ENCODE measurements at regions not wholly inside any gene's neighbourhood (a gene's known extent, or its start where the extent isn't known, plus 50 kb on each side); places are given as distances from the start of the nearest gene placed in this dataset.

DNA sequence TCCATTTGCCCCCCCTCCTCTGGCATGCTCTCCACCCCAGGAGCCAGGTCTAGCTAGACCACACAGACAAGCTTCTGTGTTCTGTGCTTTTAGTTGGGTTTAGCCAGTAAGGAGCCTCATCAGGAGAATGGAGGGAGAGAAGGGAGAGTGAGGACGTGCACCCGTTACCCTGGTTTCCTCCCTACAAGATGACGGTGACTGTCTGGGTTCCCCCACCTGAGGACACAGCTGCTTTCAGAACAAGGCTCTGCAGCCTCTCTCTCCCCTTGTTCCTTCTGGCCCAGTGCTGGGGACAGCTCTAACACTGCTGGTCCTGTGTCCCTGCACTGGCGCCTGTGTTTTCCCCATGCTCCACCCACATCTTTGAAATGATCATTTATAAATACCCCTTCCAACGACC is 184.4 kb upstream of the GALNT2 start:
- no peak overlapping the region for H3K4me3 ChIP-seq (ENCODE audit: extremely low read depth in 1 of 4, insufficient read depth in 2 of 4, low read depth in 3 of 4, low read length in 4 of 4)
- H3K14ac ChIP-seq (ENCODE audit: insufficient read length), result no peak overlapping the region
- no peaks in the 10 kb centered on the region for H3K9me3 ChIP-seq (ENCODE audit: insufficient read depth in 2 of 2, low read depth in 1 of 2, low read length in 1 of 2)
- no peak for DNase-seq (ENCODE audit: low read depth in 1 of 2, low spot score in 2 of 2)
- peak overlapping the region; percentile 89; the same call in 1 of the 2 replicates for H2AFZ ChIP-seq (ENCODE audit: low read length)
- H3K27me3 ChIP-seq (replicated peaks in 1 of 4; ENCODE audit: control insufficient read depth in 3 of 4, extremely low read depth in 1 of 4, insufficient read depth in 3 of 4, low read length in 3 of 4), result no peaks in the 10 kb centered on the region
- H3K4me2 ChIP-seq (ENCODE audit: insufficient read depth in 1 of 2, low read depth in 2 of 2, low read length in 2 of 2), result no peak overlapping the region
- no peak overlapping the region for H4K5ac ChIP-seq (ENCODE audit: insufficient read length, low read depth, low read length)
- H2BK5ac ChIP-seq (ENCODE audit: low read depth, low read length), result no peak overlapping the region
- H2BK20ac ChIP-seq (ENCODE audit: low read length), result no peak overlapping the region
- no peak overlapping the region for H2AK5ac ChIP-seq (ENCODE audit: low read depth, low read length)
- ChIA-PET POLR2A (ENCODE audit: partially characterized antibody) (no interaction called here), CTCF (ENCODE audit: partially characterized antibody) (interaction anchor here (1.2 to 2.4 kb wide), 2 partner anchors 12 to 34 kb away, joined by 4 to 7 read pairs; no protein-coding TSS in a partner anchor)
- no peak overlapping the region for H2BK120ac ChIP-seq (replicated peaks; ENCODE audit: low read depth, low read length)
- H3K18ac ChIP-seq (ENCODE audit: extremely low read depth, low read length), result no peak overlapping the region
- no peak overlapping the region for H4K8ac ChIP-seq (ENCODE audit: extremely low read depth, insufficient read depth, low read length)
- no peak overlapping the region for H3K9ac ChIP-seq (replicated peaks in 1 of 4; ENCODE audit: extremely low read depth in 1 of 4, low read depth in 3 of 4, low read length in 3 of 4)
- H3K79me1 ChIP-seq (ENCODE audit: low read depth, low read length), result no peaks in the 10 kb centered on the region
- no peak for FAIRE-seq
- 89% methylated on average over 5 of the region's 5 CpGs; no CpG with 5 or more reads in 1 of the 2 experiments for WGBS, 2 experiments (ENCODE audit: extremely low coverage in 1 of 2, insufficient coverage in 1 of 2, insufficient read length in 1 of 2, insufficient replicate concordance in 2 of 2, low coverage in 1 of 2, low lambda C conversion rate in 2 of 2, missing lambda C conversion rate in 1 of 2)
- H3K27ac ChIP-seq (ENCODE audit: low read depth, low read length), result no peak overlapping the region
- no peak overlapping the region for H3K23ac ChIP-seq (ENCODE audit: insufficient read length)
- no peak overlapping the region for H3K56ac ChIP-seq (replicated peaks; ENCODE audit: insufficient read length, low read depth, low read length)
- H3K4ac ChIP-seq (replicated peaks; ENCODE audit: insufficient read length, low read depth, low read length), result no peak overlapping the region
- H4K20me1 ChIP-seq (replicated peaks in 1 of 2; ENCODE audit: control insufficient read depth in 1 of 2, insufficient read depth in 2 of 2, low read length in 2 of 2), result no peaks in the 10 kb centered on the region
- no peaks in the 10 kb centered on the region for H3K36me3 ChIP-seq (ENCODE audit: control insufficient read depth in 2 of 4, insufficient read depth in 4 of 4, low read length in 3 of 4)
- no peak overlapping the region for H2BK15ac ChIP-seq (ENCODE audit: low read length)
- H3K4me1 ChIP-seq (replicated peaks in 1 of 4; ENCODE audit: control insufficient read depth in 3 of 4, insufficient read depth in 4 of 4, low read length in 3 of 4), result no peaks in the 10 kb centered on the region
- peaks cover 2% of the 10 kb centered on the region; the same call in 1 of the 2 replicates for H3K23me2 ChIP-seq (ENCODE audit: low read depth, low read length)
- H3K79me2 ChIP-seq (ENCODE audit: control insufficient read depth in 1 of 2, insufficient read depth in 2 of 2, low read length in 2 of 2), result no peaks in the 10 kb centered on the region
- H4K91ac ChIP-seq (replicated peaks; ENCODE audit: insufficient read length, low read length), result no peak overlapping the region
- H2BK12ac ChIP-seq (ENCODE audit: low read depth, low read length), result no peak overlapping the region
- TF ChIP-seq SIN3A (conservative IDR thresholded peaks at IDR 0.05 in 1 of 2, IDR thresholded peaks at IDR 0.05 in 1 of 2; ENCODE audit: low read depth in 1 of 2, low read length in 2 of 2) (no peak), SRF (IDR thresholded peaks at IDR 0.05; ENCODE audit: low read depth, low read length) (no peak), RFX5 (IDR thresholded peaks at IDR 0.05; ENCODE audit: borderline replicate concordance, low read depth, low read length) (no peak), BCL11A (IDR thresholded peaks at IDR 0.05; ENCODE audit: low read depth in 2 of 2, low read length in 2 of 2) (no peak), SAP30 (IDR thresholded peaks at IDR 0.05; ENCODE audit: insufficient read depth, insufficient replicate concordance, low read length) (no peak), POU5F1 (IDR thresholded peaks at IDR 0.05; ENCODE audit: low read depth, low read length) (no peak), NANOG (IDR thresholded peaks at IDR 0.05; ENCODE audit: insufficient read depth, low read depth, low read length, poor library complexity, severe bottlenecking) (no peak), SIRT6 (IDR thresholded peaks at IDR 0.05; ENCODE audit: low read length) (no peak), SIX5 (IDR thresholded peaks at IDR 0.05; ENCODE audit: low read depth, low read length) (no peak), KDM4A (IDR thresholded peaks at IDR 0.05; ENCODE audit: low read depth, low read length, severe bottlenecking) (no peak), RXRA (IDR thresholded peaks at IDR 0.05; ENCODE audit: insufficient read depth, low read depth, low read length) (no peak)
- TF ChIP-seq, protein P1, sequence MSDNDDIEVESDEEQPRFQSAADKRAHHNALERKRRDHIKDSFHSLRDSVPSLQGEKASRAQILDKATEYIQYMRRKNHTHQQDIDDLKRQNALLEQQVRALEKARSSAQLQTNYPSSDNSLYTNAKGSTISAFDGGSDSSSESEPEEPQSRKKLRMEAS (IDR thresholded peaks at IDR 0.05), result no peak
- TF ChIP-seq, protein P2, sequence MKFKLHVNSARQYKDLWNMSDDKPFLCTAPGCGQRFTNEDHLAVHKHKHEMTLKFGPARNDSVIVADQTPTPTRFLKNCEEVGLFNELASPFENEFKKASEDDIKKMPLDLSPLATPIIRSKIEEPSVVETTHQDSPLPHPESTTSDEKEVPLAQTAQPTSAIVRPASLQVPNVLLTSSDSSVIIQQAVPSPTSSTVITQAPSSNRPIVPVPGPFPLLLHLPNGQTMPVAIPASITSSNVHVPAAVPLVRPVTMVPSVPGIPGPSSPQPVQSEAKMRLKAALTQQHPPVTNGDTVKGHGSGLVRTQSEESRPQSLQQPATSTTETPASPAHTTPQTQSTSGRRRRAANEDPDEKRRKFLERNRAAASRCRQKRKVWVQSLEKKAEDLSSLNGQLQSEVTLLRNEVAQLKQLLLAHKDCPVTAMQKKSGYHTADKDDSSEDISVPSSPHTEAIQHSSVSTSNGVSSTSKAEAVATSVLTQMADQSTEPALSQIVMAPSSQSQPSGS (IDR thresholded peaks at IDR 0.05; ENCODE audit: low read length), result no peak
